CD4-positive, alpha-beta T cell (primary cell): ENCODE measurements at regions not wholly inside any gene's neighbourhood (a gene's known extent, or its start where the extent isn't known, plus 50 kb on each side); places are given as distances from the start of the nearest gene placed in this dataset.

ENCODE experiments used
- ATAC-seq: fragments of 200-7000 bp; cut with Tn5 transposase; one replicate; pipeline ENCODE4 v1.10.0; 2022; ENCODE audit warnings: mild to moderate bottlenecking; ENCODE audit not compliant: poor library complexity
- CTCF ChIA-PET: fragments of 350-600 bp; sonication (Branson Sonifier 250); formaldehyde crosslinking; loops from one replicate; lab custom pipeline; 2021; ENCODE audit warnings: antibody characterized with exemption, inconsistent platforms; lab: Charles Lee
- POLR2A ChIA-PET: fragments of 350-600 bp; sonication (Branson Sonifier 250); formaldehyde crosslinking; loops from one replicate; lab custom pipeline; 2021; ENCODE audit warnings: antibody characterized with exemption, inconsistent platforms; lab: Charles Lee
- DNase-seq, 14 experiments: peaks; one replicate each; pipeline ENCODE4 v3.0.0-alpha.2; 2013 to 2020; ENCODE audit warnings: mixed read lengths in 2 of 14
- H3K27ac ChIP-seq, 2 donors: one replicate each; pipeline versions ENCODE4 v1.5.1 to v1.7.0; 2013; ENCODE audit warnings: low read length in 2 of 2, low read depth in 1 of 2, mild to moderate bottlenecking in 1 of 2
- H3K27me3 ChIP-seq, 2 experiments: 1 replicate in 1 of 2; 2 replicates in 1 of 2; pipeline versions ENCODE4 v1.6.1 to v1.7.0; 2013; ENCODE audit warnings: low read length in 2 of 2, control low read depth in 1 of 2, mild to moderate bottlenecking in 1 of 2, moderate library complexity in 1 of 2; ENCODE audit not compliant: insufficient read depth in 2 of 2, control insufficient read depth in 1 of 2
- H3K36me3 ChIP-seq: one replicate; pipeline ENCODE4 v1.6.1; 2013; ENCODE audit warnings: low read length, control low read depth; ENCODE audit not compliant: insufficient read depth
- H3K4me1 ChIP-seq: one replicate; pipeline ENCODE4 v1.6.1; 2013; ENCODE audit warnings: low read length, control low read depth; ENCODE audit not compliant: insufficient read depth
- H3K4me3 ChIP-seq: one replicate; pipeline ENCODE4 v1.5.1; 2013; ENCODE audit warnings: mild to moderate bottlenecking, low read length, moderate library complexity
- H3K9me3 ChIP-seq, 2 experiments: 1 replicate in 1 of 2; 2 replicates in 1 of 2; pipeline versions ENCODE4 v1.6.1 to v1.7.0; 2013; ENCODE audit warnings: low read length in 2 of 2, mild to moderate bottlenecking in 2 of 2, control low read depth in 1 of 2, moderate library complexity in 1 of 2; ENCODE audit not compliant: control insufficient read depth in 1 of 2, insufficient read depth in 1 of 2
- H3K27ac Mint-ChIP-seq: one replicate; pipeline ENCODE4 v1.8.0; 2020; ENCODE audit warnings: mixed read lengths
- H3K27me3 Mint-ChIP-seq: one replicate; pipeline ENCODE4 v1.8.0; 2021; ENCODE audit warnings: mixed read lengths
- H3K36me3 Mint-ChIP-seq: one replicate; pipeline ENCODE4 v1.8.0; 2021; ENCODE audit warnings: low read depth, mixed read lengths
- H3K4me1 Mint-ChIP-seq: one replicate; pipeline ENCODE4 v1.8.0; 2021; ENCODE audit warnings: low read depth, mixed read lengths
- H3K4me3 Mint-ChIP-seq: one replicate; pipeline ENCODE4 v1.8.0; 2020; ENCODE audit warnings: mild to moderate bottlenecking, mixed read lengths
- H3K9me3 Mint-ChIP-seq: one replicate; pipeline ENCODE4 v1.8.0; 2020; ENCODE audit warnings: mixed read lengths
- CTCF ChIP-seq: fragments of 200-600 bp; IDR thresholded peaks from one replicate; pipeline ENCODE4 v1.8.0; 2022; ENCODE audit warnings: antibody characterized with exemption, mild to moderate bottlenecking
- intact Hi-C, 2 experiments: fragments of 100-400 bp; cut with DNase I in 1 of 2; cut with micrococcal nuclease in 1 of 2; formaldehyde crosslinking; loops; one replicate each; pipeline versions ENCODE4 v1.15.1 to v1.9.0; 2023 to 2025; cut with DNase I, micrococcal nuclease

GRCh38 chr18:73791081-73791480 is 356.6 kb downstream of the FBXO15 start:
- ChIA-PET CTCF (no interaction called here), POLR2A (no interaction called here)
- H3K27me3 ChIP-seq: no peaks in the 10 kb centered on the region
- H3K9me3 ChIP-seq: no peaks in the 10 kb centered on the region
- H3K27ac ChIP-seq: no peak overlapping the region
- intact Hi-C loops: no loop called here
- TF ChIP-seq CTCF: no peak
- Mint-ChIP-seq H3K27ac (no peak overlapping the region), H3K4me1 (no peaks in the 10 kb centered on the region), H3K4me3 (no peak overlapping the region), H3K36me3 (no peaks in the 10 kb centered on the region), H3K27me3 (no peaks in the 10 kb centered on the region), H3K9me3 (no peaks in the 10 kb centered on the region)
- H3K4me3 ChIP-seq: no peak overlapping the region
- no peak for DNase-seq
- no peak for ATAC-seq
- no peaks in the 10 kb centered on the region for H3K36me3 ChIP-seq
- no peaks in the 10 kb centered on the region for H3K4me1 ChIP-seq

- Mint-ChIP-seq H3K27me3 (no peaks in the 10 kb centered on the region), H3K4me1 (no peaks in the 10 kb centered on the region), H3K27ac (no peak overlapping the region), H3K9me3 (no peaks in the 10 kb centered on the region), H3K4me3 (no peak overlapping the region), H3K36me3 (no peaks in the 10 kb centered on the region)
- ChIA-PET CTCF (no interaction called here), POLR2A (no interaction called here)
- Histone ChIP-seq H3K9me3 (no peaks in the 10 kb centered on the region), H3K27ac (no peak overlapping the region), H3K4me1 (no peaks in the 10 kb centered on the region), H3K27me3 (no peaks in the 10 kb centered on the region), H3K36me3 (no peaks in the 10 kb centered on the region), H3K4me3 (no peak overlapping the region)
- DNase-seq: no peak
- no peak for ATAC-seq
- intact Hi-C loops: no loop called here
- no peak for TF ChIP-seq CTCF
Observed at GRCh38 chr18:73790587-73790986, 357.0 kb downstream of the FBXO15 start.

DNA sequence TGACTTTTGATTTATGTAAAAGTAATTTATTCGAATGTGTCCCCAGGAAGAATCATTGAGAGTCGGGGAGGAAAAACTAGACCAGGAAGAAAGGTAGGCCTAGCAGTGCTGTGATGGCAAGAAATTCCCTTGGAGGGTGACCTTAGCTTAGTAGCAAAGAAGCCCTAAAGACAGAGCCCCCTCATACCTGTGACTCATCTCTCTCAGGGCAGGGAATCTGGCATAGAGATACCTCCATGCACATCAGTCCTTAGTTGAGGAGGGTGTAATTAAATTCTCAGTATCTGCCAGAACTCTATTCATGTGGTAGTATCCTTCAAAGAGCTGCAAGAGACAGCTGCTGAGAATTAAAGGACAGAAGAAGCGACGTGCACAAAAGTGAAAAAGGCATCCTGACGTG is 360.3 kb downstream of the FBXO15 start:
- TF ChIP-seq CTCF: no peak
- Mint-ChIP-seq H3K27me3 (no peaks in the 10 kb centered on the region), H3K36me3 (no peaks in the 10 kb centered on the region), H3K9me3 (no peaks in the 10 kb centered on the region), H3K4me1 (no peaks in the 10 kb centered on the region), H3K27ac (no peak overlapping the region), H3K4me3 (no peak overlapping the region)
- H3K4me1 ChIP-seq: no peaks in the 10 kb centered on the region
- no peak for ATAC-seq
- H3K27me3 ChIP-seq: no peaks in the 10 kb centered on the region
- ChIA-PET CTCF (no interaction called here), POLR2A (no interaction called here)
- H3K36me3 ChIP-seq: no peaks in the 10 kb centered on the region
- DNase-seq: no peak
- intact Hi-C loops: no loop called here
- H3K4me3 ChIP-seq: no peak overlapping the region
- peaks cover 0 to 3% of the 10 kb centered on the region in 2 experiments for H3K9me3 ChIP-seq
- no peak overlapping the region for H3K27ac ChIP-seq
